ENCODE measurements at regions not wholly inside any gene's neighbourhood (a gene's known extent, or its start where the extent isn't known, plus 50 kb on each side); places are given as distances from the start of the nearest gene placed in this dataset.

DNA sequence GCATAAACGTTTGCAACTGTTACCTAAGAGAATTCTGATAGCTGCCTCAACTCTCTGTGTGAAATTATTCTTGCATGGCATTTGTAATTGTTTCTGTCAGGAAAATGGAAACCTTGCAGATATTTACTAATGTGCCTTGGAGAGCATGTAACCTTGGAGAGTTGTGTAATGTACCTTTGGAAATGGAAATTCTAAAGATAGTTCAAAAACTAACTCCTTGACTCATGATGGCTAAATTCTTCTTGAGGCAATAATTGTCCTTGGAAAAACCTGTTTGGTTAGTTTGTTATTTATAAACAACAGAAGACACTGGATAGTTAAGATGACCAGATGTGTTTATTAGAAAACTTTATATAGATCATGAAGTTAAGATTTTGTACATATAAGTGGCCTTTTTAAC is 1033.8 kb downstream of the PLA2G4A start:
- TF ChIP-seq, protein P1, sequence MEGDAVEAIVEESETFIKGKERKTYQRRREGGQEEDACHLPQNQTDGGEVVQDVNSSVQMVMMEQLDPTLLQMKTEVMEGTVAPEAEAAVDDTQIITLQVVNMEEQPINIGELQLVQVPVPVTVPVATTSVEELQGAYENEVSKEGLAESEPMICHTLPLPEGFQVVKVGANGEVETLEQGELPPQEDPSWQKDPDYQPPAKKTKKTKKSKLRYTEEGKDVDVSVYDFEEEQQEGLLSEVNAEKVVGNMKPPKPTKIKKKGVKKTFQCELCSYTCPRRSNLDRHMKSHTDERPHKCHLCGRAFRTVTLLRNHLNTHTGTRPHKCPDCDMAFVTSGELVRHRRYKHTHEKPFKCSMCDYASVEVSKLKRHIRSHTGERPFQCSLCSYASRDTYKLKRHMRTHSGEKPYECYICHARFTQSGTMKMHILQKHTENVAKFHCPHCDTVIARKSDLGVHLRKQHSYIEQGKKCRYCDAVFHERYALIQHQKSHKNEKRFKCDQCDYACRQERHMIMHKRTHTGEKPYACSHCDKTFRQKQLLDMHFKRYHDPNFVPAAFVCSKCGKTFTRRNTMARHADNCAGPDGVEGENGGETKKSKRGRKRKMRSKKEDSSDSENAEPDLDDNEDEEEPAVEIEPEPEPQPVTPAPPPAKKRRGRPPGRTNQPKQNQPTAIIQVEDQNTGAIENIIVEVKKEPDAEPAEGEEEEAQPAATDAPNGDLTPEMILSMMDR (IDR thresholded peaks at IDR 0.05), result no peak
- no peak for TF ChIP-seq POLR2A (IDR thresholded peaks at IDR 0.05)
- TF ChIP-seq EP300 (IDR thresholded peaks at IDR 0.05), result no peak
- TF ChIP-seq POLR2AphosphoS5 (IDR thresholded peaks at IDR 0.05), result no peak
- no peak overlapping the region for H3K4me3 ChIP-seq
- intact Hi-C loops (cut with DNase I), result no loop called here
- no peak for DNase-seq
- H3K27me3 ChIP-seq, result no peaks in the 10 kb centered on the region
- no peaks in the 10 kb centered on the region for H3K36me3 ChIP-seq
- H3K4me1 ChIP-seq, result no peaks in the 10 kb centered on the region
- H3K9me3 ChIP-seq, result no peaks in the 10 kb centered on the region
- no peak overlapping the region for H3K27ac ChIP-seq
- WGBS, 2 donors, result 40 to 60% methylated on average over 1 of the region's 1 CpG

DNA sequence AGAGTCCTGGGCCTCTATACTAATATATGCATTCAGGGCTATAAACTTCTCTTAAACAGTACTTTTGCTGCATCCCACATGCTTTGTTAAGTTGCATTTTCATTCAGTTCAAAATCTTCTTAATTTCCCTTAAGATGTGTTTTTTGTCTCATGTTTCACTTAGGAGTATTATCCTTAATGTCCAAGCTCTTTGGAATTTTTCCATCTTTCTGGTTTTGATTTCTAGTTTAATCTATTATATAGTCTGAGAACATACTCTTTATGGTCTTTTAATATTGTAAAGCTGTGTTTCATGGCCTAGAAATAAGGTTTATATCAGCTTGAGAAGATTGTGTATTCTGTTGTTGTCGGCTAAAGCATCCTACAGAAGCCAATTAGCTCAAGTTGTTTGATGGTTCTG is 1041.8 kb downstream of the PLA2G4A start:
- intact Hi-C loops (cut with DNase I), result no loop called here
- no peak for DNase-seq
- Histone ChIP-seq H3K4me1 (no peaks in the 10 kb centered on the region), H3K36me3 (no peaks in the 10 kb centered on the region), H3K4me3 (no peak overlapping the region), H3K9me3 (no peaks in the 10 kb centered on the region), H3K27me3 (no peaks in the 10 kb centered on the region), H3K27ac (no peak overlapping the region)
- no peak for TF ChIP-seq EP300 (IDR thresholded peaks at IDR 0.05)
- 74 to 77% methylated on average over 1 of the region's 1 CpG for WGBS, 2 donors

DNA sequence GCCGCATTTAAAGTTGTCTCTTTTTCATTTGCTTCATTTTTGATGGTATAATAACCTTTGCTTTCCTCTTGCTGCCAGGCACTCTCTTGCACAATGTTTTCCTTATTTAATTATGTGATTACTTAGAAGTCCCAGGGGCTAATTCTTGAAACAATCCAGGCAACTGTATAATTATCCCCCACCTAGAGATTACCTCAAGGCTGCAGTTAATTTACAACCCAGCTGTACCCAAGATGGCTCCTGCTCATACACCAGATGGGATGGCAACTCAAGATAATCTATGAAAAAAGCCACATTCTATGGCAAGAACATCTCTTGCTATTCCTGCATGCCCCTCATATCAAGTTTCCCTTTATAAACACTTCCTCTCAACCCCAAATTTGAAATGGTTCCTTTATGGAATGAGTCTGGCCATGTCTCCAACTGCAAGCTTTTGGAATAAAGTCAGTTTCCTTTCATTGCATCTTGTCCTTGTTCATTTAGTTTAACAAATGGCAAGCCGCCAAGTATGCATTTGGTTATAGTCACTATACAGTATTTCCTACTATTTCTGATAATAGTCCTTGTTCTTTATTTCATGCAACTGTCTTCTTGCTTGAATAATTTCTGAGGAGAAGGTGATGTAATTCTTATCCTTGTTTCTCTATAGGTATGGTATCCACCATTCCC is 1042.6 kb downstream of the PLA2G4A start:
- Histone ChIP-seq H3K9me3 (no peaks in the 10 kb centered on the region), H3K27me3 (no peaks in the 10 kb centered on the region), H3K4me1 (no peaks in the 10 kb centered on the region), H3K36me3 (no peaks in the 10 kb centered on the region), H3K4me3 (no peak overlapping the region), H3K27ac (no peak overlapping the region)
- TF ChIP-seq, protein P1 (IDR thresholded peaks at IDR 0.05), result no peak
- TF ChIP-seq POLR2A (IDR thresholded peaks at IDR 0.05), result no peak
- no peak for TF ChIP-seq EP300 (IDR thresholded peaks at IDR 0.05)
- TF ChIP-seq POLR2AphosphoS5 (IDR thresholded peaks at IDR 0.05), result no peak
- 38 to 43% methylated on average over 2 of the region's 2 CpGs for WGBS, 2 donors
- intact Hi-C loops (cut with DNase I), result no loop called here
- DNase-seq, result no peak

DNA sequence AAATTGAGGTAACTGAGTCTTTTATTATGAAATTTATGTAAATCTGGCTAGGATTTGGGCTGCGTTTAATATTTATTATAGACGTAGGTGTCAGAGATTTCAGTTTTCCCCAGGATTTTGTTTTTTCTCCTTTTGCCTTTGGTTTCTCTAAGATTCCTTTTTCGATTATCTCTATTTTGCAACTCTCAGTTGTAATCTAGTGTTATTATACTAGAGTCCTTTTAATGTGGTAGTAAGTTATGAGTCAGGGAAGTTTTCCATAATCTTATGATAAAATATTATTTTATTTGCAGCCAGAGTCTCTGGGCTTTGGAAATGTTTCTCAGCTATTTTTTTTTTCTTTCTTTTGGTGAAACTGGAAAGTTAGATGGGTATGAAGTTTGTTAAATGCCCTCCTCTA is 1043.8 kb downstream of the PLA2G4A start:
- Histone ChIP-seq H3K9me3 (no peaks in the 10 kb centered on the region), H3K4me3 (no peak overlapping the region), H3K36me3 (no peaks in the 10 kb centered on the region), H3K27me3 (no peaks in the 10 kb centered on the region), H3K4me1 (no peaks in the 10 kb centered on the region), H3K27ac (no peak overlapping the region)
- TF ChIP-seq POLR2AphosphoS5 (IDR thresholded peaks at IDR 0.05) (no peak), EP300 (IDR thresholded peaks at IDR 0.05) (no peak), POLR2A (IDR thresholded peaks at IDR 0.05) (no peak)
- TF ChIP-seq, protein P1 (IDR thresholded peaks at IDR 0.05), result no peak
- no peak for DNase-seq
- WGBS, 2 donors, result 88% methylated on average over 3 of the region's 3 CpGs
- intact Hi-C loops (cut with DNase I), result no loop called here

DNA sequence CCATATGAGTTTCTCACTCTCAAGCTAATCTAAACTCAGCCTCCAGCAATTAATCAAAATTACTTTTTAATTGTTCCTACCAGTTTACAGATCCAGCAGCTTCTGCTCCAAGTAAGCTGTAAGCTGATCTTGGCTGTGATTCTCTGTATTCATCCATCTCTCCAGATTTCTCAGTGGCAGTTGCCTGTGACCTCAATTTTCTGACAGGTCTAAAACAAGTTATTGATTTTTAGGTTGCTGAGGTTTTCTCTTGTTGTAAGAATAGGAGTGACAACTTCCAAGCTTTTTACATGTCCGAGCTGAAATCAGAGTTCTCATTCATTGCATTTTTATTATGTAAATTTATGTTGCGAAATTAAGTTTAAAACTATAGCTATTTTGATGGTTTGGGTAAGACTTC is 1044.4 kb downstream of the PLA2G4A start:
- no peak overlapping the region for H3K27ac ChIP-seq
- WGBS, 2 donors, result 79 to 83% methylated on average over 2 of the region's 2 CpGs

More for the DNA sequence above, 1044.4 kb downstream of the PLA2G4A start:
- no peaks in the 10 kb centered on the region for H3K36me3 ChIP-seq
- TF ChIP-seq, protein P1 (IDR thresholded peaks at IDR 0.05), result no peak
- TF ChIP-seq POLR2AphosphoS5 (IDR thresholded peaks at IDR 0.05) (no peak), EP300 (IDR thresholded peaks at IDR 0.05) (no peak), POLR2A (IDR thresholded peaks at IDR 0.05) (no peak)
- intact Hi-C loops (cut with DNase I), result no loop called here
- H3K4me1 ChIP-seq, result no peaks in the 10 kb centered on the region
- no peaks in the 10 kb centered on the region for H3K27me3 ChIP-seq
- no peak for DNase-seq
- H3K4me3 ChIP-seq, result no peak overlapping the region
- H3K9me3 ChIP-seq, result no peaks in the 10 kb centered on the region

All from sigmoid colon (tissue), 6 donors.